ENCODE measurements at regions not wholly inside any gene's neighbourhood (a gene's known extent, or its start where the extent isn't known, plus 50 kb on each side); places are given as distances from the start of the nearest gene placed in this dataset.

- Histone ChIP-seq H3K4me2 (ENCODE audit: low read depth, low read length) (no peak overlapping the region), H2BK15ac (ENCODE audit: low read depth, low read length) (no peak overlapping the region), H3K4ac (ENCODE audit: low read depth, low read length) (no peak overlapping the region), H3K27ac (ENCODE audit: insufficient read depth, low read length) (no peak overlapping the region), H3K4me1 (ENCODE audit: control insufficient read depth, insufficient read depth, low read length) (no peaks in the 10 kb centered on the region), H3K9me3 (ENCODE audit: control insufficient read depth, insufficient read depth, low read length) (no peaks in the 10 kb centered on the region), H4K91ac (ENCODE audit: insufficient read depth, low read depth, low read length) (no peak overlapping the region), H3K18ac (ENCODE audit: low read depth, low read length) (no peak overlapping the region), H3K36me3 (ENCODE audit: control insufficient read depth, insufficient read depth, low read length) (no peaks in the 10 kb centered on the region), H3K79me1 (ENCODE audit: low read depth in 1 of 2, low read length in 2 of 2) (no peaks in the 10 kb centered on the region), H3K56ac (ENCODE audit: extremely low read depth, insufficient read depth, low read length) (no peak overlapping the region), H3K4me3 (ENCODE audit: insufficient read depth, low read depth, low read length) (no peak overlapping the region), H3K14ac (replicated peaks; ENCODE audit: low read depth, low read length) (no peak overlapping the region), H2BK120ac (ENCODE audit: low read depth, low read length) (no peak overlapping the region), H3K23ac (ENCODE audit: low read depth, low read length) (no peak overlapping the region), H4K20me1 (ENCODE audit: insufficient read depth, low read length) (no peaks in the 10 kb centered on the region), H2BK5ac (ENCODE audit: low read depth, low read length, poor library complexity, severe bottlenecking) (no peak overlapping the region), H2AFZ (replicated peaks; ENCODE audit: low read length, poor library complexity) (no peak overlapping the region), H3K9me1 (ENCODE audit: insufficient read depth, low read length) (no peaks in the 10 kb centered on the region), H3K27me3 (ENCODE audit: control insufficient read depth, insufficient read depth, low read length) (no peaks in the 10 kb centered on the region), H3K9ac (ENCODE audit: low read depth, low read length) (no peak overlapping the region), H4K5ac (ENCODE audit: low read depth, low read length) (no peak overlapping the region), H2AK9ac (replicated peaks; ENCODE audit: low read depth, low read length, poor library complexity) (no peak overlapping the region), H2AK5ac (ENCODE audit: low read depth, low read length) (no peak overlapping the region), H4K8ac (ENCODE audit: low read depth in 2 of 2, low read length in 2 of 2) (no peak overlapping the region), H2BK20ac (ENCODE audit: low read depth, low read length) (no peak overlapping the region)
- ATAC-seq (ENCODE audit: low read depth) (no peak), DNase-seq (peak; percentile 33)
- WGBS, 2 experiments (ENCODE audit: extremely low coverage in 2 of 2, insufficient read length in 1 of 2) = no CpG with 5 or more reads among the region's 3 CpGs
- ChIA-PET POLR2A (ENCODE audit: unreplicated experiment) (no interaction called here), CTCF (no interaction called here)
- dilution Hi-C loops (cut with HindIII; ENCODE audit: low sequenced_read_pairs, unreplicated experiment) (no loop called here), intact Hi-C loops (cut with micrococcal nuclease) (no loop called here), in situ Hi-C loops (cut with MboI; ENCODE audit: low sequenced_read_pairs) (no loop called here)
- no TSS peak for BruUV-seq (replicated peaks)
- TF ChIP-seq, protein P1, sequence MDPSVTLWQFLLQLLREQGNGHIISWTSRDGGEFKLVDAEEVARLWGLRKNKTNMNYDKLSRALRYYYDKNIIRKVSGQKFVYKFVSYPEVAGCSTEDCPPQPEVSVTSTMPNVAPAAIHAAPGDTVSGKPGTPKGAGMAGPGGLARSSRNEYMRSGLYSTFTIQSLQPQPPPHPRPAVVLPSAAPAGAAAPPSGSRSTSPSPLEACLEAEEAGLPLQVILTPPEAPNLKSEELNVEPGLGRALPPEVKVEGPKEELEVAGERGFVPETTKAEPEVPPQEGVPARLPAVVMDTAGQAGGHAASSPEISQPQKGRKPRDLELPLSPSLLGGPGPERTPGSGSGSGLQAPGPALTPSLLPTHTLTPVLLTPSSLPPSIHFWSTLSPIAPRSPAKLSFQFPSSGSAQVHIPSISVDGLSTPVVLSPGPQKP (IDR thresholded peaks at IDR 0.05; ENCODE audit: borderline replicate concordance, low read depth, low read length) = no peak
- TF ChIP-seq NFE2L2 (IDR thresholded peaks at IDR 0.05; ENCODE audit: low read depth, low read length) (no peak), CHD1 (IDR thresholded peaks at IDR 0.05; ENCODE audit: low read depth, low read length) (no peak), MAZ (IDR thresholded peaks at IDR 0.05; ENCODE audit: borderline replicate concordance, low read depth, low read length) (no peak), CEBPB (IDR thresholded peaks at IDR 0.05; ENCODE audit: low read depth, low read length) (no peak), BHLHE40 (IDR thresholded peaks at IDR 0.05; ENCODE audit: low read depth, low read length) (no peak), RAD21 (IDR thresholded peaks at IDR 0.05; ENCODE audit: low read length) (no peak), MXI1 (IDR thresholded peaks at IDR 0.05; ENCODE audit: borderline replicate concordance, low read depth, low read length) (no peak), FOS (IDR thresholded peaks at IDR 0.05; ENCODE audit: low read depth, low read length) (no peak), POLR2A (IDR thresholded peaks at IDR 0.05; ENCODE audit: low read depth, low read length) (no peak), RCOR1 (IDR thresholded peaks at IDR 0.05; ENCODE audit: insufficient replicate concordance, low read length) (no peak), MAFK (IDR thresholded peaks at IDR 0.05; ENCODE audit: low read depth, low read length) (no peak), RFX5 (IDR thresholded peaks at IDR 0.05; ENCODE audit: low read depth, low read length) (no peak)
- TF ChIP-seq, protein P2, sequence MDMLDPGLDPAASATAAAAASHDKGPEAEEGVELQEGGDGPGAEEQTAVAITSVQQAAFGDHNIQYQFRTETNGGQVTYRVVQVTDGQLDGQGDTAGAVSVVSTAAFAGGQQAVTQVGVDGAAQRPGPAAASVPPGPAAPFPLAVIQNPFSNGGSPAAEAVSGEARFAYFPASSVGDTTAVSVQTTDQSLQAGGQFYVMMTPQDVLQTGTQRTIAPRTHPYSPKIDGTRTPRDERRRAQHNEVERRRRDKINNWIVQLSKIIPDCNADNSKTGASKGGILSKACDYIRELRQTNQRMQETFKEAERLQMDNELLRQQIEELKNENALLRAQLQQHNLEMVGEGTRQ (IDR thresholded peaks at IDR 0.05; ENCODE audit: low read depth, low read length) = no peak
- TF ChIP-seq, protein P3, sequence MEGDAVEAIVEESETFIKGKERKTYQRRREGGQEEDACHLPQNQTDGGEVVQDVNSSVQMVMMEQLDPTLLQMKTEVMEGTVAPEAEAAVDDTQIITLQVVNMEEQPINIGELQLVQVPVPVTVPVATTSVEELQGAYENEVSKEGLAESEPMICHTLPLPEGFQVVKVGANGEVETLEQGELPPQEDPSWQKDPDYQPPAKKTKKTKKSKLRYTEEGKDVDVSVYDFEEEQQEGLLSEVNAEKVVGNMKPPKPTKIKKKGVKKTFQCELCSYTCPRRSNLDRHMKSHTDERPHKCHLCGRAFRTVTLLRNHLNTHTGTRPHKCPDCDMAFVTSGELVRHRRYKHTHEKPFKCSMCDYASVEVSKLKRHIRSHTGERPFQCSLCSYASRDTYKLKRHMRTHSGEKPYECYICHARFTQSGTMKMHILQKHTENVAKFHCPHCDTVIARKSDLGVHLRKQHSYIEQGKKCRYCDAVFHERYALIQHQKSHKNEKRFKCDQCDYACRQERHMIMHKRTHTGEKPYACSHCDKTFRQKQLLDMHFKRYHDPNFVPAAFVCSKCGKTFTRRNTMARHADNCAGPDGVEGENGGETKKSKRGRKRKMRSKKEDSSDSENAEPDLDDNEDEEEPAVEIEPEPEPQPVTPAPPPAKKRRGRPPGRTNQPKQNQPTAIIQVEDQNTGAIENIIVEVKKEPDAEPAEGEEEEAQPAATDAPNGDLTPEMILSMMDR (conservative IDR thresholded peaks at IDR 0.05; ENCODE audit: low read depth, low read length) = no peak
Observed at GRCh38 chr10:10865303-10865702, 152.4 kb upstream of the CELF2 start.

Data from IMR-90 (cell line).